ENCODE measurements at regions not wholly inside any gene's neighbourhood (a gene's known extent, or its start where the extent isn't known, plus 50 kb on each side); places are given as distances from the start of the nearest gene placed in this dataset. TPM values are rescaled to one million over a fixed set of nuclear protein-coding genes. Genes with fewer than 3 reads are reported as not detected.
"Not testable (repeated sequence)": the region's sequence is repeated elsewhere in the genome, so short reads cannot be mapped to it uniquely, and the experiment has no call there.

GRCh38 chr10:45249978-45250693 is 65.3 kb downstream of the OR13A1 start:
- peak; percentile 71 for TF ChIP-seq CTCF (IDR thresholded peaks at IDR 0.05)
- H3K27me3 Mint-ChIP-seq, result peaks cover 5% of the 10 kb centered on the region

GRCh38 chr10:45250694-45251075 is 64.7 kb downstream of the OR13A1 start:
- not testable (repeated sequence) for H3K27ac Mint-ChIP-seq; H3K9me3 Mint-ChIP-seq; H3K4me3 Mint-ChIP-seq; H3K27me3 Mint-ChIP-seq; ATAC-seq; H3K36me3 Mint-ChIP-seq (ENCODE audit: low read depth); H3K4me1 Mint-ChIP-seq (ENCODE audit: low read depth); DNase-seq
- ChIA-PET POLR2A (interaction anchor here (0.8 kb wide), 1 partner anchor 256 kb away, joined by 3 read pairs; no protein-coding TSS in a partner anchor), CTCF (interaction anchor here (0.6 to 4.9 kb wide), 31 partner anchors 11 to 1040 kb away, joined by 3 to 28 read pairs (median 4); partner anchors contain the start of gene ZFAND4)
- intact Hi-C loops (cut with micrococcal nuclease), result loop anchor here (5.0 kb wide), 1 partner anchor 422 kb away; the partner anchor contains the start of gene ZFAND4

More at GRCh38 chr10:45249978-45250693, 65.3 kb downstream of the OR13A1 start:
- Mint-ChIP-seq H3K36me3 (ENCODE audit: low read depth) (no peaks in the 10 kb centered on the region), H3K4me3 (no peak overlapping the region), H3K4me1 (ENCODE audit: low read depth) (peaks cover 8% of the 10 kb centered on the region), H3K9me3 (no peaks in the 10 kb centered on the region), H3K27ac (no peak overlapping the region)
- intact Hi-C loops (cut with micrococcal nuclease), result loop anchor here (5.0 to 10.0 kb wide), 2 partner anchors 205 to 422 kb away; partner anchors contain the start of gene ZFAND4
- ChIA-PET POLR2A (interaction anchor here (0.8 kb wide), 1 partner anchor 16 kb away, joined by 3 read pairs; no protein-coding TSS in a partner anchor), CTCF (interaction anchor here (0.6 to 4.9 kb wide), 33 partner anchors 10 to 1041 kb away, joined by 3 to 28 read pairs (median 4); partner anchors contain the start of gene ZFAND4)
- ATAC-seq, result peak; percentile 55
- DNase-seq, result peak; percentile 7

Small RNA genes lying in the stretch of these regions (microRNA-seq; reads per million reads assigned to microRNA genes)
- not detected for gene MIR3156-1 (ENCODE audit: borderline microRNAs expressed, borderline replicate concordance)
